HepG2 (cell line): ENCODE measurements at regions not wholly inside any gene's neighbourhood (a gene's known extent, or its start where the extent isn't known, plus 50 kb on each side); places are given as distances from the start of the nearest gene placed in this dataset.

Source experiments
- ATAC-seq: fragments of 200-7000 bp; cut with Tn5 transposase; 3 replicates; pipeline ENCODE4 v1.9.1; 2020; ENCODE audit warnings: mild to moderate bottlenecking, moderate library complexity
- BruUV-seq: library from RNA; stranded (reverse); fragments of 400-500 nt; replicated peaks from 2 replicates; lab custom pipeline; 2021; lab: Mats Ljungman, UMichigan
- CTCF ChIA-PET: fragments of 300-600 bp; formaldehyde crosslinking; extraction: SDS; loops from one replicate; lab custom pipeline; 2021; ENCODE audit warnings: low total read pairs, inconsistent platforms, low intra/inter-chr PET ratio; lab: Yijun Ruan, JAX
- POLR2A ChIA-PET: fragments of 350-600 bp; sonication (Branson Sonifier 250); formaldehyde crosslinking; loops from one replicate; lab custom pipeline; 2020; ENCODE audit warnings: antibody characterized with exemption, inconsistent platforms; lab: Yijun Ruan, JAX
- DNase-seq: peaks from one replicate; pipeline ENCODE4 v3.0.0-alpha.2; 2015; ENCODE audit warnings: low spot score
- FAIRE-seq: peaks from 3 replicates; lab custom pipeline; 2011; peaks lifted over from hg19 to GRCh38; lab: Jason Lieb, UNC
- H2AFZ ChIP-seq: one replicate; pipeline ENCODE4 v1.6.1; 2011; ENCODE audit warnings: low read length, inconsistent platforms
- H3K27ac ChIP-seq: fragments of 300-600 bp; 3 replicates; pipeline ENCODE4 v1.8.0; 2011; ENCODE audit warnings: mixed run types, mild to moderate bottlenecking, mixed read lengths, low read length, inconsistent platforms; ENCODE audit not compliant: insufficient read depth; ENCODE audit errors: extremely low read length
- H3K27me3 ChIP-seq, 2 experiments: fragments of 200-600 bp in 1 of 2; 2 replicates in 1 of 2; 3 replicates in 1 of 2; pipeline versions ENCODE4 v1.6.0 to v1.8.0; 2011; ENCODE audit warnings: low read length in 2 of 2, mild to moderate bottlenecking in 2 of 2, moderate library complexity in 2 of 2, inconsistent platforms in 1 of 2; ENCODE audit not compliant: insufficient read depth in 2 of 2, control insufficient read depth in 1 of 2
- H3K36me3 ChIP-seq, 2 experiments: fragments of 200-600 bp in 1 of 2; replicated peaks in 1 of 2; 2 replicates in 1 of 2; 3 replicates in 1 of 2; pipeline versions ENCODE4 v1.5.1 to v1.8.0; 2011; ENCODE audit warnings: low read length in 2 of 2, inconsistent platforms in 1 of 2; ENCODE audit not compliant: insufficient read depth in 2 of 2, control insufficient read depth in 1 of 2
- H3K4me1 ChIP-seq: 2 replicates; pipeline ENCODE4 v1.5.1; 2012; ENCODE audit warnings: low read length, inconsistent platforms; ENCODE audit not compliant: insufficient read depth
- H3K4me2 ChIP-seq: 2 replicates; pipeline ENCODE4 v1.6.0; 2011; ENCODE audit warnings: low read depth, low read length, inconsistent platforms
- H3K4me3 ChIP-seq, 3 experiments: fragments of 200-600 bp in 1 of 3; sonication (generic), shearing (Covaris generic) in 1 of 3; replicated peaks in 1 of 3; 2 replicates each; pipeline ENCODE4 v1.5.1; 2011 to 2016; ENCODE audit warnings: low read length in 3 of 3, inconsistent platforms in 2 of 3, low read depth in 2 of 3, mild to moderate bottlenecking in 2 of 3, control low read depth in 1 of 3, mixed read lengths in 1 of 3; ENCODE audit not compliant: insufficient read depth in 1 of 3
- H3K79me2 ChIP-seq: one replicate; pipeline ENCODE4 v1.6.1; 2011; ENCODE audit warnings: low read length, inconsistent platforms; ENCODE audit not compliant: insufficient read depth
- H3K9ac ChIP-seq: 2 replicates; pipeline ENCODE4 v1.6.0; 2011; ENCODE audit warnings: mild to moderate bottlenecking, low read depth, low read length, inconsistent platforms; ENCODE audit not compliant: insufficient read depth
- H3K9me3 ChIP-seq: 2 replicates; pipeline ENCODE4 v1.5.1; 2012; ENCODE audit warnings: mild to moderate bottlenecking, low read length
- H4K20me1 ChIP-seq: 2 replicates; pipeline ENCODE4 v1.6.0; 2011; ENCODE audit warnings: inconsistent platforms, mild to moderate bottlenecking, low read length, moderate library complexity; ENCODE audit not compliant: insufficient read depth
- ATF4 ChIP-seq, 2 experiments: fragments of 450-650 bp in 1 of 2; sonication (generic) in 1 of 2; formaldehyde crosslinking; IDR thresholded peaks; 2 replicates each; pipeline versions ENCODE4 v1.5.0 to v1.8.0; 2020 to 2022; ENCODE audit warnings: mild to moderate bottlenecking in 1 of 2, missing genetic modification reagents in 1 of 2
- DBP ChIP-seq: sonication (generic); formaldehyde crosslinking; IDR thresholded peaks from 2 replicates; pipeline ENCODE4 v1.4.0; 2020; ENCODE audit warnings: missing genetic modification reagents; ENCODE audit errors: not compliant biosample characterization
- MAF1 ChIP-seq: sonication (generic); formaldehyde crosslinking; IDR thresholded peaks from 2 replicates; pipeline ENCODE4 v1.5.0; 2020; ENCODE audit warnings: missing genetic modification reagents, borderline replicate concordance
- MED1 ChIP-seq: sonication (generic); formaldehyde crosslinking; IDR thresholded peaks from 2 replicates; pipeline ENCODE4 v1.4.0; 2020; ENCODE audit warnings: missing genetic modification reagents
- PRPF4 ChIP-seq: fragments of 200-400 bp; formaldehyde crosslinking; IDR thresholded peaks from 2 replicates; pipeline ENCODE4 v1.6.1; 2016; ENCODE audit warnings: low read length, low read depth; ENCODE audit not compliant: poor library complexity, severe bottlenecking
- SAFB2 ChIP-seq: sonication (generic); formaldehyde crosslinking; IDR thresholded peaks from 2 replicates; pipeline ENCODE4 v1.5.1; 2020; ENCODE audit warnings: missing genetic modification reagents, low read depth, mild to moderate bottlenecking, borderline replicate concordance
- SALL2 ChIP-seq: sonication (generic); formaldehyde crosslinking; IDR thresholded peaks from 2 replicates; pipeline ENCODE4 v1.8.1; 2023; ENCODE audit warnings: mild to moderate bottlenecking, missing genetic modification reagents, inconsistent platforms
- SP140L ChIP-seq: sonication (generic); formaldehyde crosslinking; IDR thresholded peaks from 2 replicates; pipeline ENCODE4 v1.4.0; 2020; ENCODE audit warnings: missing genetic modification reagents, borderline replicate concordance
- THAP9 ChIP-seq: sonication (generic); formaldehyde crosslinking; IDR thresholded peaks from 2 replicates; pipeline ENCODE4; 2020; ENCODE audit warnings: missing genetic modification reagents, mild to moderate bottlenecking, borderline replicate concordance
- ZNF274 ChIP-seq: sonication (generic); formaldehyde crosslinking; IDR thresholded peaks from 2 replicates; pipeline ENCODE4 v1.5.1; 2020; ENCODE audit warnings: mild to moderate bottlenecking, missing genetic modification reagents
- ZNF280B ChIP-seq: sonication (generic); formaldehyde crosslinking; IDR thresholded peaks from 2 replicates; pipeline ENCODE4 v1.5.0; 2020; ENCODE audit warnings: missing genetic modification reagents, mild to moderate bottlenecking, borderline replicate concordance
- ZNF430 ChIP-seq: sonication (generic); formaldehyde crosslinking; IDR thresholded peaks from 2 replicates; pipeline ENCODE4 v1.9.0; 2021; ENCODE audit warnings: mild to moderate bottlenecking, missing genetic modification reagents
- ZNF577 ChIP-seq: sonication (generic); formaldehyde crosslinking; IDR thresholded peaks from 2 replicates; pipeline ENCODE4 v1.4.0; 2020; ENCODE audit warnings: mild to moderate bottlenecking, low read depth, missing genetic modification reagents, borderline replicate concordance
- WGBS: methylation state at CpG from one replicate; pipeline ENCODE4 v1.1.6; 2017; ENCODE audit warnings: low lambda C conversion rate; 5-methylcytosine and 5-hydroxymethylcytosine counted together
- in situ Hi-C: cut with HindIII; loops from 2 replicates; pipeline ENCODE4 v1.10.0; 2017; ENCODE audit warnings: low pct_unique_long_range_greater_than_20kb; ENCODE audit not compliant: extremely low pct_ligation_motif_present
- intact Hi-C: fragments of 100-400 bp; cut with micrococcal nuclease; formaldehyde crosslinking; loops from one replicate; pipeline ENCODE4 v1.10.0; 2022; ENCODE audit not compliant: unreplicated experiment

- H3K4me3 ChIP-seq: no peak overlapping the region
- BruUV-seq: no TSS peak
- WGBS: 6% methylated on average over 4 of the region's 4 CpGs
- intact Hi-C loops: no loop called here
- H3K27ac ChIP-seq: no peak overlapping the region
- no peak overlapping the region for H2AFZ ChIP-seq
- no peak overlapping the region for H3K4me2 ChIP-seq
- no peaks in the 10 kb centered on the region for H3K27me3 ChIP-seq
- no peaks in the 10 kb centered on the region for H3K79me2 ChIP-seq
- H3K36me3 ChIP-seq: no peaks in the 10 kb centered on the region
- ChIA-PET POLR2A (no interaction called here), CTCF (no interaction called here)
- H3K9me3 ChIP-seq: no peaks in the 10 kb centered on the region
- no peak overlapping the region for H3K9ac ChIP-seq
- DNase-seq: no peak
- no peak for FAIRE-seq
- no peaks in the 10 kb centered on the region for H4K20me1 ChIP-seq
- TF ChIP-seq SALL2: no peak
- no peak for TF ChIP-seq SAFB2 (CRISPR knock-in tag)
- H3K4me1 ChIP-seq: no peaks in the 10 kb centered on the region
- in situ Hi-C loops: no loop called here
- ATAC-seq: no peak
Measured at GRCh38 chr2:59233920-59234319, 992.8 kb upstream of the FANCL start.

GRCh38 chr2:59233448-59233847 is 992.3 kb upstream of the FANCL start:
- H3K4me2 ChIP-seq: no peak overlapping the region
- H2AFZ ChIP-seq: no peak overlapping the region
- H4K20me1 ChIP-seq: no peaks in the 10 kb centered on the region
- DNase-seq (no peak), ATAC-seq (no peak), FAIRE-seq (no peak)
- H3K27ac ChIP-seq: no peak overlapping the region
- no peaks in the 10 kb centered on the region for H3K27me3 ChIP-seq
- H3K9ac ChIP-seq: no peak overlapping the region
- H3K9me3 ChIP-seq: no peaks in the 10 kb centered on the region
- H3K4me3 ChIP-seq: no peak overlapping the region
- intact Hi-C loops: no loop called here
- BruUV-seq: no TSS peak
- CTCF ChIA-PET: no interaction called here
- H3K79me2 ChIP-seq: no peaks in the 10 kb centered on the region
- POLR2A ChIA-PET: no interaction called here
- in situ Hi-C loops: no loop called here
- H3K4me1 ChIP-seq: no peaks in the 10 kb centered on the region
- H3K36me3 ChIP-seq: no peaks in the 10 kb centered on the region
- TF ChIP-seq THAP9 (CRISPR knock-in tag): no peak
- TF ChIP-seq DBP (CRISPR knock-in tag): no peak
- no peak for TF ChIP-seq ATF4 (CRISPR knock-in tag; IDR thresholded peaks at IDR 0.05)
- TF ChIP-seq PRPF4: no peak
- no peak for TF ChIP-seq ZNF430 (CRISPR knock-in tag)
- TF ChIP-seq SP140L (CRISPR knock-in tag): no peak
- TF ChIP-seq ZNF274 (CRISPR knock-in tag): no peak
- TF ChIP-seq MAF1 (CRISPR knock-in tag): no peak
- no peak for TF ChIP-seq ZNF577 (CRISPR knock-in tag)
- TF ChIP-seq MED1: no peak
- TF ChIP-seq ZNF280B: no peak
